ENCODE measurements at regions not wholly inside any gene's neighbourhood (a gene's known extent, or its start where the extent isn't known, plus 50 kb on each side); places are given as distances from the start of the nearest gene placed in this dataset.

DNA sequence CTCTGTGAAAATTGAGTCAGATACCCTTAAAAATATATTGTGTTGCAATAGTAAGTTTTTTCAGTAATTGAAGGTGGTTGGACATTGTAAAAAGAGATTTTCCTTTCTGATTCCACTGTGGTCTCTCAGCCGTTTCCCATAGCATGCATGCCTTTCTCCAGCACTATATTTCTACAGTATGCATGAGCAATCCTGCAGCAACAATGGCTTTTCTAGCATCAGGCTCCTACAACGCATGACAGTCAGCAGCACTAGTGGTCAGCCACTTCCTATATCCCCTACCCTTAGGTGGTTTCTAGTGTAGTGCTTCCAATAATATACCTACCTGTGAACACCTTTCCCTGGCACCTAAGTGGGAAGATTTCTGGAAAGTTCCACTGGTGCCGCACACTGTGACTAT is 55.4 kb upstream of the SNRPN start:
- no peak overlapping the region for H3K4me3 ChIP-seq (replicated peaks in 1 of 4; ENCODE audit: control extremely low read depth in 1 of 4, insufficient read depth in 1 of 4, low read depth in 3 of 4, low read length in 4 of 4)
- H3K9ac ChIP-seq (ENCODE audit: insufficient read depth, low read length) = no peak overlapping the region
- H4K20me1 ChIP-seq (ENCODE audit: control insufficient read depth, extremely low read depth, insufficient read depth, low read length) = no peaks in the 10 kb centered on the region
- no peak overlapping the region for H3K4me2 ChIP-seq (ENCODE audit: extremely low read depth, insufficient read depth, low read length)
- TF ChIP-seq, protein P1, sequence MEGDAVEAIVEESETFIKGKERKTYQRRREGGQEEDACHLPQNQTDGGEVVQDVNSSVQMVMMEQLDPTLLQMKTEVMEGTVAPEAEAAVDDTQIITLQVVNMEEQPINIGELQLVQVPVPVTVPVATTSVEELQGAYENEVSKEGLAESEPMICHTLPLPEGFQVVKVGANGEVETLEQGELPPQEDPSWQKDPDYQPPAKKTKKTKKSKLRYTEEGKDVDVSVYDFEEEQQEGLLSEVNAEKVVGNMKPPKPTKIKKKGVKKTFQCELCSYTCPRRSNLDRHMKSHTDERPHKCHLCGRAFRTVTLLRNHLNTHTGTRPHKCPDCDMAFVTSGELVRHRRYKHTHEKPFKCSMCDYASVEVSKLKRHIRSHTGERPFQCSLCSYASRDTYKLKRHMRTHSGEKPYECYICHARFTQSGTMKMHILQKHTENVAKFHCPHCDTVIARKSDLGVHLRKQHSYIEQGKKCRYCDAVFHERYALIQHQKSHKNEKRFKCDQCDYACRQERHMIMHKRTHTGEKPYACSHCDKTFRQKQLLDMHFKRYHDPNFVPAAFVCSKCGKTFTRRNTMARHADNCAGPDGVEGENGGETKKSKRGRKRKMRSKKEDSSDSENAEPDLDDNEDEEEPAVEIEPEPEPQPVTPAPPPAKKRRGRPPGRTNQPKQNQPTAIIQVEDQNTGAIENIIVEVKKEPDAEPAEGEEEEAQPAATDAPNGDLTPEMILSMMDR (conservative IDR thresholded peaks at IDR 0.05 in 1 of 2, IDR thresholded peaks at IDR 0.05 in 1 of 2; ENCODE audit: low read depth in 1 of 2, low read length in 2 of 2) = no peak
- no peak for TF ChIP-seq EZH2 (IDR thresholded peaks at IDR 0.05; ENCODE audit: low read length, missing control alignments)
- no peaks in the 10 kb centered on the region for H3K27me3 ChIP-seq (ENCODE audit: control insufficient read depth, insufficient read depth, low read length)
- no peaks in the 10 kb centered on the region for H3K36me3 ChIP-seq (ENCODE audit: control insufficient read depth, insufficient read depth, low read length)
- H3K27ac ChIP-seq (ENCODE audit: insufficient read depth, low read length) = no peak overlapping the region
- no peak overlapping the region for H2AFZ ChIP-seq (ENCODE audit: low read length)
- peak in 1 of 2 donors; percentile 1 for DNase-seq (ENCODE audit: low read depth in 2 of 2)
- H3K4me1 ChIP-seq (ENCODE audit: control insufficient read depth, extremely low read depth, insufficient read depth, low read length) = no peaks in the 10 kb centered on the region
- no peaks in the 10 kb centered on the region for H3K9me3 ChIP-seq (ENCODE audit: control insufficient read depth, insufficient read depth, low read depth, low read length)
- no peaks in the 10 kb centered on the region for H3K79me2 ChIP-seq (ENCODE audit: control insufficient read depth, insufficient read depth, low read length)

DNA sequence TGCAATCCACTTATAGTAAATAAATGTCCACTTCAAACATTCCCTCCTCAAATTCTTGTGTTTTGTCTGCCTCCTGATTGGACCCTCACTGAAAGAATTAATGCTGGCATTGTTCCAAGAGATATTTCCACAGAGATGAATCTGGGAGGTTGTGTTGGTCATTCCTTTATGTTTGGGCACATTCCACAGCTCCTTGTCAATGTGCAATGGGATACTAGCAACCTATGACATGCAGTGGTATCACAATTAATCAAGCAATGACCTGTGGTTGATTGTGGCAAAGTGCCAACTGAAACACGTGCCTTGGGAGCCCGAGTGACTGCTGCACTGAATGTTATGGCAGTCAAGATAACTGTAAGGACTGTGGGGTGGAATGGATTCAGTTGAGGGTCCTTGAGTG is 55.0 kb upstream of the SNRPN start:
- no peak for TF ChIP-seq EZH2 (IDR thresholded peaks at IDR 0.05; ENCODE audit: low read length, missing control alignments)
- TF ChIP-seq, protein P1 (conservative IDR thresholded peaks at IDR 0.05 in 1 of 2, IDR thresholded peaks at IDR 0.05 in 1 of 2; ENCODE audit: low read depth in 1 of 2, low read length in 2 of 2) = no peak
- Histone ChIP-seq H3K27ac (ENCODE audit: insufficient read depth, low read length) (no peak overlapping the region), H2AFZ (ENCODE audit: low read length) (no peak overlapping the region), H3K9me3 (ENCODE audit: control insufficient read depth, insufficient read depth, low read depth, low read length) (no peaks in the 10 kb centered on the region), H4K20me1 (ENCODE audit: control insufficient read depth, extremely low read depth, insufficient read depth, low read length) (no peaks in the 10 kb centered on the region), H3K27me3 (ENCODE audit: control insufficient read depth, insufficient read depth, low read length) (no peaks in the 10 kb centered on the region), H3K79me2 (ENCODE audit: control insufficient read depth, insufficient read depth, low read length) (no peaks in the 10 kb centered on the region), H3K4me3 (replicated peaks in 1 of 4; ENCODE audit: control extremely low read depth in 1 of 4, insufficient read depth in 1 of 4, low read depth in 3 of 4, low read length in 4 of 4) (no peak overlapping the region), H3K36me3 (ENCODE audit: control insufficient read depth, insufficient read depth, low read length) (no peaks in the 10 kb centered on the region), H3K9ac (ENCODE audit: insufficient read depth, low read length) (no peak overlapping the region), H3K4me1 (ENCODE audit: control insufficient read depth, extremely low read depth, insufficient read depth, low read length) (no peaks in the 10 kb centered on the region), H3K4me2 (ENCODE audit: extremely low read depth, insufficient read depth, low read length) (no peak overlapping the region)
- DNase-seq (ENCODE audit: low read depth in 2 of 2) = peak; percentile 4 to 6

DNA sequence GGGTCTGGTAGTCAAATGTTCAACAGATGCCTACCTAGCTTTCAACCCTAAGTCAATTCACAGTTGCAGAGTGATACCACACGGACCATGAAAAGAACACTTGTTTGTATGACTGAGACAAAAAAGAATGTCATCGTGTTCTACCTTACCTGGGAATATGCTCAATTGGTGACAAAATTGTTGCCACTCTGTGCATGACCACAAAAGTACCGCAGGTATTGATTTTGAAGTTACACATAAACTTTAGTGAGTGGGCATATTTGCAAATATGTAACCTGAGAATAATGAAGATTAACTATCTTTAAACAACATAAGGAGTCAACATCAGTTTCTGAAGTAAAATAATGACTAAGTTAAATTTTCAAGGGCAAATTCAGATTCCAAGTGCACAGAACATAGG is 53.4 kb upstream of the SNRPN start:
- Histone ChIP-seq H3K4me1 (ENCODE audit: control insufficient read depth, extremely low read depth, insufficient read depth, low read length) (no peaks in the 10 kb centered on the region), H3K9ac (ENCODE audit: insufficient read depth, low read length) (no peak overlapping the region), H4K20me1 (ENCODE audit: control insufficient read depth, extremely low read depth, insufficient read depth, low read length) (no peaks in the 10 kb centered on the region), H3K36me3 (ENCODE audit: control insufficient read depth, insufficient read depth, low read length) (no peaks in the 10 kb centered on the region), H3K27me3 (ENCODE audit: control insufficient read depth, insufficient read depth, low read length) (no peaks in the 10 kb centered on the region), H3K79me2 (ENCODE audit: control insufficient read depth, insufficient read depth, low read length) (no peaks in the 10 kb centered on the region), H2AFZ (ENCODE audit: low read length) (no peak overlapping the region), H3K27ac (ENCODE audit: insufficient read depth, low read length) (no peak overlapping the region), H3K4me3 (replicated peaks in 1 of 4; ENCODE audit: control extremely low read depth in 1 of 4, insufficient read depth in 1 of 4, low read depth in 3 of 4, low read length in 4 of 4) (no peak overlapping the region), H3K4me2 (ENCODE audit: extremely low read depth, insufficient read depth, low read length) (no peak overlapping the region), H3K9me3 (ENCODE audit: control insufficient read depth, insufficient read depth, low read depth, low read length) (no peaks in the 10 kb centered on the region)
- no peak for DNase-seq (ENCODE audit: low read depth in 2 of 2)
- no peak for TF ChIP-seq EZH2 (IDR thresholded peaks at IDR 0.05; ENCODE audit: low read length, missing control alignments)
- TF ChIP-seq, protein P1 (conservative IDR thresholded peaks at IDR 0.05 in 1 of 2, IDR thresholded peaks at IDR 0.05 in 1 of 2; ENCODE audit: low read depth in 1 of 2, low read length in 2 of 2) = no peak
